CD4-positive, alpha-beta T cell treated with Interleukin-12 subunit alpha and Interleukin-12 subunit beta, for 1 hour (primary cell): ENCODE measurements at regions not wholly inside any gene's neighbourhood (a gene's known extent, or its start where the extent isn't known, plus 50 kb on each side); places are given as distances from the start of the nearest gene placed in this dataset.
"Not testable (repeated sequence)": the region's sequence is repeated elsewhere in the genome, so short reads cannot be mapped to it uniquely, and the experiment has no call there.

Experiments used
- DNase-seq: peaks from one replicate; pipeline ENCODE4 v3.0.0-alpha.2; 2020

GRCh38 chr14:45972416-45972815, 679.2 kb downstream of the RPL10L start:
- no peak for DNase-seq

- DNase-seq, result no peak
Observed at GRCh38 chr14:45970621-45971020, 681.0 kb downstream of the RPL10L start.

- no peak for DNase-seq
Observed at GRCh38 chr14:45968037-45968436, 683.5 kb downstream of the RPL10L start.

GRCh38 chr14:45949479-45949878, 696.5 kb upstream of the MIS18BP1 start:
- DNase-seq, result no peak

- DNase-seq, result no peak
Observed at GRCh38 chr14:45947830-45948229, 694.8 kb upstream of the MIS18BP1 start.

GRCh38 chr14:45946251-45946650, 693.2 kb upstream of the MIS18BP1 start:
- DNase-seq, result no peak

- DNase-seq, result no peak
Observed at GRCh38 chr14:45940318-45940717, 687.3 kb upstream of the MIS18BP1 start.

- no peak for DNase-seq
Observed at GRCh38 chr14:45939572-45939971, 686.6 kb upstream of the MIS18BP1 start.

GRCh38 chr14:45919995-45920394, 667.0 kb upstream of the MIS18BP1 start:
- DNase-seq, result not testable (repeated sequence)

GRCh38 chr14:45916340-45916953, 663.4 kb upstream of the MIS18BP1 start:
- DNase-seq, result no peak

GRCh38 chr14:45907782-45908181, 654.8 kb upstream of the MIS18BP1 start:
- DNase-seq, result no peak

GRCh38 chr14:45906257-45906656, 653.3 kb upstream of the MIS18BP1 start:
- DNase-seq, result no peak

- DNase-seq, result no peak
Observed at GRCh38 chr14:45905672-45906071, 652.7 kb upstream of the MIS18BP1 start.

GRCh38 chr14:45904314-45904713, 651.3 kb upstream of the MIS18BP1 start:
- DNase-seq, result no peak

GRCh38 chr14:45902241-45902640, 649.2 kb upstream of the MIS18BP1 start:
- DNase-seq, result no peak

- no peak for DNase-seq
Observed at GRCh38 chr14:45897439-45897838, 644.4 kb upstream of the MIS18BP1 start.

GRCh38 chr14:45893127-45893526, 640.1 kb upstream of the MIS18BP1 start:
- DNase-seq, result no peak

GRCh38 chr14:45891417-45892080, 638.5 kb upstream of the MIS18BP1 start:
- DNase-seq, result no peak

GRCh38 chr14:45888766-45889285, 635.8 kb upstream of the MIS18BP1 start:
- not testable (repeated sequence) for DNase-seq

- DNase-seq, result no peak
Observed at GRCh38 chr14:45877981-45878380, 625.0 kb upstream of the MIS18BP1 start.

GRCh38 chr14:45868863-45869262, 615.9 kb upstream of the MIS18BP1 start:
- no peak for DNase-seq

GRCh38 chr14:45868377-45868776, 615.4 kb upstream of the MIS18BP1 start:
- DNase-seq, result no peak

GRCh38 chr14:45867046-45867894, 614.3 kb upstream of the MIS18BP1 start:
- DNase-seq, result no peak

- no peak for DNase-seq
Observed at GRCh38 chr14:45838597-45838996, 585.6 kb upstream of the MIS18BP1 start.
